ENCODE measurements at regions not wholly inside any gene's neighbourhood (a gene's known extent, or its start where the extent isn't known, plus 50 kb on each side); places are given as distances from the start of the nearest gene placed in this dataset.
"Not testable (repeated sequence)": the region's sequence is repeated elsewhere in the genome, so short reads cannot be mapped to it uniquely, and the experiment has no call there.

- DNase-seq = no peak
Observed at GRCh38 chr12:9364224-9365176, 156.3 kb upstream of the PZP start.

DNA sequence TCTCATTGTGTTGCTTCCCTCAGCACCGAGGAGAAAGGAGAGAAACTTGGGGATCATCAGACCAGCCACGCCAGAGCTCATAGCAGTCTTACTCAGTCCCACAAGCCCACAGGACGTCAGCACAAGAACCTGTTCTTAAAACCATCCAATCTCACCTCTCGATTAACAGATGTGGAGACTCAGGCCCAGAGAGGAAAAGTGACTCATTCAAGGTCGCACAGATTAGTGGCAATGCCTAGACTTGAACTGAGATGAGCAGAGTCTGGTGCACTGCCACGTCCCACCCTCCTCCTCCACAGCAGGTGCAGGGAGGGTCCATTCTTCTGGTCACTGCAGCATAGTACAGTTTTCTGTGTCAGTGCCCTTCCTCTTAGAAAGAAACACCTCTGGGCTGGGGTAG, 154.9 kb upstream of the PZP start:
- DNase-seq = no peak

GRCh38 chr12:9361879-9362326, 153.7 kb upstream of the PZP start:
- no peak for DNase-seq

DNA sequence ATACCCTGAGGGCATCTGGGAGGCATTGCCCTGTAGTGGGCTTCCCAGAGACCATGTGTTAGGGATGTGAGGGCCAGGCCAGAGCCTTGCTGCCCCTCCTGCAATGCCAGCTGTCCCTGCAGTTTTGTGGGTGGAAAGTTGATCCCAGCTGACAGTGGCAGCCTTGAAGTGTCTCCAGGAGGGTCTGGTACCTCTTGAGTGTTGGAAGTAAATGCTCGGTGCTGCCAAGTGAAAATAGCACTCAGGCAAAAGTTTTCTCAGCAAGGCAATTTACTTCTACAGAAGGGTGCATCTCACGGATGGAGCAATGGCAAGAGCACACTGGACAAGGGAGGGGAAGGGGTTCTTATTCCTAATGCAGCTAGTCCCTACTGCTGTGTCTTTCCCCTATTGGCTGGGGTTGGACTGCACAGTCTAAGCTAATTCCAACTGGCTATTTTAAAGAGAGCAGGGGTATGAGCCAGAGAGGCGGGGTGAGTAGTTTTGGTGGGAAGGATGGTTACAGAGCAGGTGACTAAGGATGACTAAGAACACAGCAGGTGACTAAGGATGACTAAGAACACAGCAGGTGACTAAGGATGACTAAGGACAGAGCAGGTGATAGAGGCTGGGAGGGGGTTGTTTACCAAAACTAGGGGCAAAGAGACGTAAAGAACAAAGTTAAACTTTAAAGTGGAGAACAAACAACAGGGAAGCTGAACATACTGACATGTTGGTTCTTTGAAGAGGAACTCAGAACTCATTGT, 146.0 kb upstream of the PZP start:
- not testable (repeated sequence) for DNase-seq

GRCh38 chr12:9351136-9351535, 142.9 kb upstream of the PZP start:
- no peak for DNase-seq

DNA sequence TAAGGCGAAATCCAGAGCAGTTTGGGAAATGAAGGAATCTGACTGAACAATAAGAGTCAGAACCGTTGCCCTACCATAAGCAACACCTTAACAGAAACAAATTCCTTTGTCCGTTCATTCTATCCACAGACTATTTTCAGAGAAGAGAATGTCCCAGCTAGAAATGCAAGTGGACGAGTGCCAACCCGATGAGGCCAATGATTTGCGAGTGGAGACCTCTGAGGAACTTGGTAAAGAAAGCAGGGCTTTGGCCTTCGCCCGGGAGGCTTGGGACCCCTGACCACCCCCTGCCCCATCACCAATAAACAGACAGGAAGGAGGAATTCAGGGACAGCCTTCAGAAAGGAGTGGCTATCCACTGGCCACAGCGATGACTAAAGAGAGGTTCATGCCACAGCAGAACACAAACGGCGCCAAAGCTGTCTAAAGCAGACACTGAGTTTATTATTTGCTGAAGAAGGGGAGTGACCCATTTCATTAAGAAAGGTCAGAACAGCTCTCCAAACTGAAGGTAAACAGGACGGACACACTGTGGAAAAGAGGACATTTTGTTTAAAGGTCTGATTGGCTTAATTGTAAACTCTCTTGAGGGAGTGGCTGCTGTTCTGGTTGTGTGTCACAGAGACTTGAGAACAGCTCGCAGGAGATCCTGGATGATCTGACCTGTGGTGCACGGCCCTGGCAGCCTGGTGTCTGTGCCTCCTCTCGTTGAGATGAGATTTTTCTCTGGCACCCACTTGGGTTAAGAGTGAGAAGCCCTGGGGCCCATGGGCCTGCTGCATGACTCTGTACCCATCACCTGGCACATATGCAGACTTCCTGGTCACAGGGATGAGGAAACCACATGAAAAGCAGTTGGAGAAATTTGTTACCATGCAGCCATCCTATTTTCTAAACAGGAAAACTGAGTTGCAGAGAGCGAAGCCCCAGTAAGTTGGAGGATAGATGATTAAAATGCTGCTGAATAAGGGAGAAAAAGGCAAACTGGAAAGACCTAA, 142.0 kb upstream of the PZP start:
- DNase-seq = no peak

- DNase-seq = no peak
Observed at GRCh38 chr12:9348906-9349518, 140.8 kb upstream of the PZP start.

GRCh38 chr12:9347328-9348127, 139.3 kb upstream of the PZP start:
- DNase-seq = no peak

DNA sequence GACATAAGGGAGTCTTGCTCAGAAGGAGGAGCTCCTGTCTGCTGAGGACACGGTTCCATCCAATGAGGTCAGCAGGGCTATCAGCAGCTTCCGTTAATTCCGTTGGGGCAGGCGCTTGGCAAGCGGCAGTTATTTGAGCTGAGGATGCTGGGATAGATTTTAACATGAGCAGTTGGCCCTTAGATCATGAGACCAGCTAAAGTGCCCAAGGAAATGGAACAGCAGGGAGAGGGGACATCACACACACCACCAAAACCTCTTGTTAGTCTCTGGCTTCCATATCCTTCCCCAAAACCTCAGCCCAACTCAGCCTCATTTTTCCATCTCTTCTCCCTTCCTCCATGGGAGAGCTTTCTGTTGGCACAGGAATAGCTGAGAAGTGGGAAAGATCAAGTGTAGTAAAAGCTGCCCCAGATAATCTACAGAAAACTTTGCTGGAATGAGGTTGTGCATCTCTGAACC, 138.7 kb upstream of the PZP start:
- DNase-seq = no peak

DNA sequence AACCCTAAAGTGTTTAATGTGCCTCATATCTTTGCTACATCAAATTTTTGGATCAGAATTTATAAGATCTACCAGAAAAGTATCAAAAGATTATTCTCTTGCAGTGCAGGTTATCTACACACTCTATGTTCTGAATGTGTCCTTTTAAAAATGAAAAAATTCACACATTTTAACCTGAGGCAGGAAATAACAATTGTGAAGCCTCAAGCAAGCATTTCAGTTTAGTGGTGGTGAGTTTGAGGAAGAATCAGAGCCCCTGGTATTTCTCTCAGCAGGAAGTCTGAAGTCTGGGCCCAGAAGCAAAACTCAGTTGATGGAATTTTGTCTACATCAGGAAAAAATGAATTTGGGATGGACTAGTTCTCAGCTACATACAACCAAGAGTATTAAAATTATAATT, 137.0 kb upstream of the PZP start:
- no peak for DNase-seq

DNA sequence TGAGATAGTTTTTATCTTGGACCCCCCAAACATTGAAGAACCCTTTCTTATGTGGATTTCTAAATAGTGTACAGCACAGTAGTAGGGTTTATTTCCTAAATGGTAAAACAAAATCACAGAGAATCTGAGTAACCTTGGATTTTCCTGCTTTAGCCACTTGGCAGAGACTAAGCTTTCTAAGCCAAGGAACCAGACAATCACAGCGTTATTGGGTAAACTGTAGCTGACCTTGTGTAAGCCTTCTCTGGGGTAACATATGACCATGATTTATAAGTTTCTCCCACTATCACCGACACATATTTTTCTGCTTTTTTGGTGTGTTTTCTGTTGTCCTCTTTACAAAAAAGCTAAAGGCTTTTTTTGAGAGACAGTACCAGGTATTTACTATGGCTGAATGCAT, 136.3 kb upstream of the PZP start:
- DNase-seq = no peak

- no peak for DNase-seq
Observed at GRCh38 chr12:9343731-9344130, 135.5 kb upstream of the PZP start.

GRCh38 chr12:9342614-9343353, 134.6 kb upstream of the PZP start:
- no peak for DNase-seq

- no peak for DNase-seq
Observed at GRCh38 chr12:9341260-9341585, 133.0 kb upstream of the PZP start.

GRCh38 chr12:9340422-9341259, 132.4 kb upstream of the PZP start:
- DNase-seq = no peak

DNA sequence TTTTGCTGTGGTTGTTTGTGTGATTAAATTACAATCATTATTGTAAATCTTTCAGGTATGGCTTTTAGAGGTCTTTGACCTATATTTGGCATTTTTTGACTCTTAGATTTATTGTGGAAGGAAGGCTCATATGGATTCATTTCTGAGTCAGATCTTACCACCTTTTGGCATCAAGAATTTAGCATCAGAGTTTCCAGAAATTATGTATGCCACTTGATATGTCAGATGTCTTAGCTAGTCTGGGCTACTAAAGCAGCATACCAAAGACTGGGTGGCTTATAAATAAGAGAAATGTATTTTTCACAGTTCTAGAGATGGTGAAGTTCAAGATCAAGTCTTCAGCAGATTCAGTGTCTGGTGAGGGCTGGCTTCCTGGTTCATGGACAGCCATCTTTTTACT, 129.5 kb upstream of the PZP start:
- DNase-seq = no peak

DNA sequence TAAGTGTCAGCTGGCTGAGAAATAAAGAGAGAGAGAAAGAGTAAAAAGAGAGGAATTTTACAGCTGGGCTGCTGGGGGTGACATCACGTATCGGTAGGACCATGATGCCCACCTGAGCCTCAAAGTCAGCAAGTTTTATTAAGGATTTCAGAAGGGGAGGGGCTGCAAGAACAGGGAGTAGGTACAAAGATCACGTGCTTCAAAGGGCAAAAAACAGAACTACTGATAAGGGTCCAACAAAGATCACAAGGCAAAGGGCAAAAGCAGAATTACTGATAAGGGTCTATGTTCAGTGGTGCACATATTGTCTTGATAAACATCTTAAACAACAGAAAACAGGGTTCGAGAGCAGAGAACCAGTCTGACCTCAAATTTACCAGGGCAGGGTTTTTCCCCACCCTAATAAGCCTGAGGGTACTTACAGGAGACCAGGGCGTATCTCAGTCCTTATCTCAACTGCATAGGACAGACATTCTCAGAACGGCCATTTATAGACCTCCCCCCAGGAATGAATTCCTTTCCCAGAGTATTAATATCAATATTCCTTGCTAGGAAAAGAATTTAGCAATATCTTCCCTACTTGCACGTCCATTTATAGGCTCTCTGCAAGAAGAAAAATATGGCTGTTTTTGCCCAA, 128.3 kb upstream of the PZP start:
- DNase-seq = not testable (repeated sequence)

GRCh38 chr12:9335867-9336266, 127.7 kb upstream of the PZP start:
- no peak for DNase-seq

DNA sequence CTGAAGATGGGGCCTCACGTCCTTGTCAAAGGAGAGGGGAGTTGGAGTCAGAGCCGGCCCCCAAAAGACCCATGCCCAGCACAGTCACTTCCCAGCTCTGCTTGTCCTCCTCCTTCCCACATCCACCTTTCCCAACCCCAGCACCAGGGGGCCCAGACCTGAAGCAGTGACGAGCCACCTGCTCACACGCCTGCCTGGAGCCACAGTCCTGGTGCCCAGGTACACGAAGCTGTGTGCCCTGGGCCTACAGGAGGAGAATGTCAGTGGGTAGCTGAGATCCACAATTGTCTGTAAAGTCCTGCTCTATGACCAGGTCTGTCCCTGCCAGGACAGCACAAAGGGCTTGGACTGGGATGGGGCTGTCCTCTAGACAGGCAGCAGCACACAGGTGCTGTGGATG, 126.8 kb upstream of the PZP start:
- no peak for DNase-seq

All from NCI-H2029 treated with DMSO at 0.1 percent for 48 hours (cell line).